ENCODE measurements at regions not wholly inside any gene's neighbourhood (a gene's known extent, or its start where the extent isn't known, plus 50 kb on each side); places are given as distances from the start of the nearest gene placed in this dataset.

GRCh38 chr14:30330033-30330432 is 228.9 kb upstream of the G2E3 start:
- Histone ChIP-seq H3K36me3 (no peaks in the 10 kb centered on the region), H3K9me3 (no peaks in the 10 kb centered on the region), H3K27ac (no peak overlapping the region), H3K4me3 (no peak overlapping the region), H3K27me3 (no peaks in the 10 kb centered on the region), H3K4me1 (no peaks in the 10 kb centered on the region)
- TF ChIP-seq EP300 (IDR thresholded peaks at IDR 0.05) (no peak), POLR2A (IDR thresholded peaks at IDR 0.05) (no peak), POLR2AphosphoS5 (IDR thresholded peaks at IDR 0.05) (no peak)
- TF ChIP-seq, protein P1, sequence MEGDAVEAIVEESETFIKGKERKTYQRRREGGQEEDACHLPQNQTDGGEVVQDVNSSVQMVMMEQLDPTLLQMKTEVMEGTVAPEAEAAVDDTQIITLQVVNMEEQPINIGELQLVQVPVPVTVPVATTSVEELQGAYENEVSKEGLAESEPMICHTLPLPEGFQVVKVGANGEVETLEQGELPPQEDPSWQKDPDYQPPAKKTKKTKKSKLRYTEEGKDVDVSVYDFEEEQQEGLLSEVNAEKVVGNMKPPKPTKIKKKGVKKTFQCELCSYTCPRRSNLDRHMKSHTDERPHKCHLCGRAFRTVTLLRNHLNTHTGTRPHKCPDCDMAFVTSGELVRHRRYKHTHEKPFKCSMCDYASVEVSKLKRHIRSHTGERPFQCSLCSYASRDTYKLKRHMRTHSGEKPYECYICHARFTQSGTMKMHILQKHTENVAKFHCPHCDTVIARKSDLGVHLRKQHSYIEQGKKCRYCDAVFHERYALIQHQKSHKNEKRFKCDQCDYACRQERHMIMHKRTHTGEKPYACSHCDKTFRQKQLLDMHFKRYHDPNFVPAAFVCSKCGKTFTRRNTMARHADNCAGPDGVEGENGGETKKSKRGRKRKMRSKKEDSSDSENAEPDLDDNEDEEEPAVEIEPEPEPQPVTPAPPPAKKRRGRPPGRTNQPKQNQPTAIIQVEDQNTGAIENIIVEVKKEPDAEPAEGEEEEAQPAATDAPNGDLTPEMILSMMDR (IDR thresholded peaks at IDR 0.05), result no peak
- WGBS, 2 donors, result 93 to 96% methylated on average over 6 of the region's 6 CpGs
- no peak for DNase-seq
- ATAC-seq (ENCODE audit: low FRiP score in 2 of 2), result no peak

GRCh38 chr14:30330445-30330844 is 228.5 kb upstream of the G2E3 start:
- no peak for TF ChIP-seq POLR2AphosphoS5 (IDR thresholded peaks at IDR 0.05)
- TF ChIP-seq POLR2A (IDR thresholded peaks at IDR 0.05), result no peak
- no peak for TF ChIP-seq EP300 (IDR thresholded peaks at IDR 0.05)
- TF ChIP-seq, protein P1 (IDR thresholded peaks at IDR 0.05), result no peak
- Histone ChIP-seq H3K27me3 (no peaks in the 10 kb centered on the region), H3K36me3 (no peaks in the 10 kb centered on the region), H3K4me3 (no peak overlapping the region), H3K9me3 (no peaks in the 10 kb centered on the region), H3K4me1 (no peaks in the 10 kb centered on the region), H3K27ac (no peak overlapping the region)
- ATAC-seq (ENCODE audit: low FRiP score in 2 of 2) (no peak), DNase-seq (no peak)

DNA sequence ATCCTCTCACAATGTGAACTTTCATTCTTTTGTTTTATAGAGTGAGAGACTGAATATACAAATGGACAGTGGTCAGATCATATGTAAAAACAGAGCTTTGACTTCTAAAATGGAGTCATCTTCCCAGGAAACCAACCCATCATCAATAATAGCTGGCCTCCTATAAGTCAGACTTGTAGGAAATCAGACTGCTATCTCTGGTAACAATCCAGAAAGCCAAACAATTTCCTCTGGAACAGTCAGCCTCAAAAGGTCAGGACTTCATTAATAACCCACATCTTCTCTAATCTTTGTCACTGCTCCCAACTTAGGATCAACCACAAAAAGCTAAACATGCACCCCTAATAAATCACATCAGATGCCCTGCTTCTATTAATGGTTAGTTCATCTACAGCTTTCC is 227.9 kb upstream of the G2E3 start:
- DNase-seq (no peak), ATAC-seq (ENCODE audit: low FRiP score in 2 of 2) (no peak)
- Histone ChIP-seq H3K27ac (no peak overlapping the region), H3K36me3 (no peaks in the 10 kb centered on the region), H3K9me3 (no peaks in the 10 kb centered on the region), H3K4me3 (no peak overlapping the region), H3K4me1 (no peaks in the 10 kb centered on the region), H3K27me3 (no peaks in the 10 kb centered on the region)
- TF ChIP-seq POLR2AphosphoS5 (IDR thresholded peaks at IDR 0.05), result no peak
- no peak for TF ChIP-seq POLR2A (IDR thresholded peaks at IDR 0.05)
- no peak for TF ChIP-seq EP300 (IDR thresholded peaks at IDR 0.05)
- TF ChIP-seq, protein P1 (IDR thresholded peaks at IDR 0.05), result no peak

DNA sequence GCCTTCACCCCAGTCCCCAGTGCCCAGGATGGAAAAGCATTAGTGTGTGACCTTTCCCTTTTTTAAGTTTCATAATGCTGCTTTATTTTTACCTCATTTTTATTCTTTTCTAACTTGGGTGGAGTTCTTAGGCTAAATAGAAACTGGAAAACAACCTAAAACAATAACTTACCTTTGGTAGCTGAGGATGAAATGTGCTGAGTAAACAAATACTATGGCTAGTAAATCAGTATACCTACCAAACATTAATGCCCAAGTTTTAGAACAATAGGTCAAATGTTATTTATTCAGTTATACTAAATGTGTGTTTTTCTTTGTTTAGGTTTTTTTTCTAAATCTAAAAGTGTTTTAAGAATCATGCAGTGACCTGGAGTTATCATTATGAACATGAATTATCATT is 226.6 kb upstream of the G2E3 start:
- Histone ChIP-seq H3K27me3 (no peaks in the 10 kb centered on the region), H3K4me3 (no peak overlapping the region), H3K36me3 (no peaks in the 10 kb centered on the region), H3K27ac (no peak overlapping the region), H3K4me1 (no peaks in the 10 kb centered on the region), H3K9me3 (no peaks in the 10 kb centered on the region)
- TF ChIP-seq POLR2A (IDR thresholded peaks at IDR 0.05), result no peak
- TF ChIP-seq, protein P1 (IDR thresholded peaks at IDR 0.05), result no peak
- no peak for TF ChIP-seq EP300 (IDR thresholded peaks at IDR 0.05)
- no peak for TF ChIP-seq POLR2AphosphoS5 (IDR thresholded peaks at IDR 0.05)
- ATAC-seq (ENCODE audit: low FRiP score in 2 of 2) (no peak), DNase-seq (no peak)

DNA sequence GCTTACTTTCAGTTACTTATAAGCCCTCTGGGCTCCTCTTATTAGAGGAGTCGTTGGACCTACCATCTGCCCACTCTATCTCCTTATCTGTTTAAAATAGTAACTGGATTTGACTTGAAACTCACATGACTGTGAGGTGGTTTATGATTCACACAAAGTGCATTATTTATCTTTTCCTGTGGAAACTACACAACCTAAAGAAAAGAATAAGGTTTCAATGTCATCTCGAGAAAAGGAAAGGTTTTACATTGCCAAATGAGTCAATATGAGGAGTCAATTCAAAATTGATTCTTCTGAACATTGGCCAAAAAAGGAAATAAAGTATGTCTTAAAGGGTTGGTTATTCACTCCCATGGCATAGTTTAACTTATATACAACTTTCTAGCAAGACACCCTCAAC is 225.0 kb upstream of the G2E3 start:
- Histone ChIP-seq H3K27ac (no peak overlapping the region), H3K4me3 (no peak overlapping the region), H3K36me3 (no peaks in the 10 kb centered on the region), H3K27me3 (no peaks in the 10 kb centered on the region), H3K4me1 (no peaks in the 10 kb centered on the region), H3K9me3 (no peaks in the 10 kb centered on the region)
- ATAC-seq (ENCODE audit: low FRiP score in 2 of 2) (no peak), DNase-seq (no peak)
- WGBS, 2 donors, result 57 to 61% methylated on average over 2 of the region's 2 CpGs
- TF ChIP-seq EP300 (IDR thresholded peaks at IDR 0.05) (no peak), POLR2AphosphoS5 (IDR thresholded peaks at IDR 0.05) (no peak), POLR2A (IDR thresholded peaks at IDR 0.05) (no peak)
- TF ChIP-seq, protein P1 (IDR thresholded peaks at IDR 0.05), result no peak

Data from upper lobe of left lung (tissue), 6 donors.